H54 (cell line): ENCODE measurements at regions not wholly inside any gene's neighbourhood (a gene's known extent, or its start where the extent isn't known, plus 50 kb on each side); places are given as distances from the start of the nearest gene placed in this dataset.
"Not testable (repeated sequence)": the region's sequence is repeated elsewhere in the genome, so short reads cannot be mapped to it uniquely, and the experiment has no call there.

Experiments
- DNase-seq: peaks from one replicate; pipeline ENCODE4 v3.0.0; 2011; ENCODE audit warnings: low spot score, mixed read lengths; ENCODE audit not compliant: insufficient read length
- FAIRE-seq: peaks from 3 replicates; lab custom pipeline; 2011; peaks lifted over from hg19 to GRCh38; lab: Jason Lieb, UNC
- POLR2A ChIP-seq: IDR thresholded peaks from 2 replicates; pipeline ENCODE4 v1.6.1; 2011; ENCODE audit warnings: low read depth, mild to moderate bottlenecking, low read length

GRCh38 chr13:40368127-40368891 lies 298.1 kb downstream of the FOXO1 start:
- no peak for TF ChIP-seq POLR2A
- FAIRE-seq (no peak), DNase-seq (no peak)

- no peak for DNase-seq
- no peak for TF ChIP-seq POLR2A
- no peak for FAIRE-seq
These were observed 295.8 kb downstream of the FOXO1 start for GRCh38 chr13:40370661-40371060.

GRCh38 chr13:40371531-40372125 lies 294.8 kb downstream of the FOXO1 start:
- DNase-seq (no peak), FAIRE-seq (no peak)
- TF ChIP-seq POLR2A: no peak

DNA sequence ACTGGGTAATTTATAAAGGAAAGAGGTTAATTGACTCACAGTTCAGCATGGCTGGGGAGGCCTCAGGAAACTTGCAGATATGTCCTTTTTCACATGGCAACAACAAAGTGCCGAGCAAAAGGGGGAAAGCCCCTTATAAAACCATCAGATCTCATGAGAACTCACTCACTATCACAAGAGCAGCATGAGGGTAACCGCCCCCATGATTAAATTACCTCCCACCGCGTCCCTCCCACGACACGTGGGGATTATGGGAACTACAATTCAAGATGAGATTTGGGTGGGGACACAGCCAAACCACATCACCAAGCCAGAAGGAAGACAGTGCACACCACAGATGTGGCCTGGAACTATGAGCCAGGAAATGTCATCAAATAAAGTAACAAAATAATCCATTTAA lies 292.8 kb downstream of the FOXO1 start:
- not testable (repeated sequence) for DNase-seq, FAIRE-seq

DNA sequence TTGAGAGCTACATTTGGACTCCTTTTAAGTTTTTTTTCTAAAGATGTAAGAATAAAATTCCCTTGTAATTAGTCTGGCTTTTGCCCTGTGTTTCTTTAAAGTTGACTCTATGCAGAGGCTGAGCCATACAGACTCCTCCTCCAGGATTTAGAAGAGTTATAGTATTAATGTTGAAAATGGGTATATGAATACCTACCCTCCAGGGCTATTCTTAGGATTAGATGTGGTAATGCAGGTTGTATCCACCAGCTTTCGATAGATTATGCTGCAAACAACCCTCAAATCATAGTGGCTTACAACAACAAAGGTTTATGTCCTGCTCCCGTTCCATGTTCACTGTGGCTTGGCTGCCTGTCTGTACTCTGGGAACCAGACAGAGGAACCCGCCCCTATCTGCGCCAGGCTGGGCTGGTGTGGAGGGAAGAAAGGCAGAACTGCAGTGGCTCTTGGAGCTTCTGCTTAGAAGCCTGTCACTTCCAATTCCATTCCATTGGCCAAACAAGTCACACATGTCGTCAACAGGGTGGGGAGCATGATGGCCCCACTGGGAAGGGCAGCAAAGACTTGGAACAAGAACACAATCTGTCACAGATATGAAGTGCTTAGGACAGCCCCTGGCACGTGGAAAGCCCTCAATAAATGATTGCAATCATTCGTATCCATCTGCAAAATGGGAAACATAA lies 290.8 kb downstream of the FOXO1 start:
- no peak for FAIRE-seq
- no peak for DNase-seq
- no peak for TF ChIP-seq POLR2A

DNA sequence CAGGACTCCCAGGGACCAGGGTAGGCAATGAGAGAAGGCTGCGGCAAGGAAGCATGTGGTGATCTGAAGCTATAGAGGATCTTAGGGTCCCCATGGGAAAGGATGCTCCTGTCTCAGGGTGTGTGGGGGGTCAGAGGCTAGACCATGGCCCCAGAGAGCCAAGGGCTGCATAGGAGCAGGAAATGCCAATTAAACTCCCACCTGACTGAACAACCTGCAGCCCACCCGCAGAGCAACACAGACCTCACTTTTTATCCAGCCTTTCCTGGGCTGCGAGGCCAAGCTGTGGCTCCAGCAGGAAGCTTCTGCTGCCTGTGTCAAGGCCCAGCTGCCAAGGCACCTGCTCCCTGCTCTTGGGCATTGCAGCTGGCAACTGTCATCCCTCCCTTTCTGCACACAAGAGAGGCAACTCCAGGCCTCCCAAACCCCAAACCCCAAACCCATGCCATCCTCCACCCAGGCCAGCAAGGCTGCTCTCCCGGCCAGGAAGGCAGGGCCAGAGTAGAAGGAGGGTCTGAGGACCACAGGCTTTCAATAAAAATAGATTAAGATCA lies 290.1 kb downstream of the FOXO1 start:
- DNase-seq (no peak), FAIRE-seq (no peak)
- TF ChIP-seq POLR2A: no peak

- FAIRE-seq (no peak), DNase-seq (no peak)
- no peak for TF ChIP-seq POLR2A
These were observed 289.4 kb downstream of the FOXO1 start for GRCh38 chr13:40376867-40377535.

DNA sequence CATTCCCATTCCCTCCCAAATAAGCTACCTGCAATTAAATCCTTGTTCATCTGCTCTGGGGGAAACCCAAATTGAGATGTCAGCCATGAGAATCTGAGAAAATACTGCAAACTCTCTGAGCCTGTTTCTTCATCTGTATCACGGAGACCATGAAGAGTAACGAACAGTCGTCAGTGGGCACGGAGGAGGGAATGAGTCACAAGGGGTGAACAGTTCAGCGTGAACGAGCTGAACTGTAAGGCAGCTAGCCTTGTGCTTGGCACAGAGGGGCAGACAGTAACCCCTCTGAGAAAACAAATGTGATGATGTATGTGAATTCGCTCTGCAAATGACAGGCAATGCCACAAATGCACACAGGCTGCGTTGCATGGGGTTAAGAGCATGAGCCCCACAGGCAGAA lies 288.7 kb downstream of the FOXO1 start:
- DNase-seq (no peak), FAIRE-seq (no peak)
- no peak for TF ChIP-seq POLR2A

- no peak for DNase-seq
- TF ChIP-seq POLR2A: no peak
- FAIRE-seq: no peak
These were observed 287.2 kb downstream of the FOXO1 start for GRCh38 chr13:40379196-40379595.

DNA sequence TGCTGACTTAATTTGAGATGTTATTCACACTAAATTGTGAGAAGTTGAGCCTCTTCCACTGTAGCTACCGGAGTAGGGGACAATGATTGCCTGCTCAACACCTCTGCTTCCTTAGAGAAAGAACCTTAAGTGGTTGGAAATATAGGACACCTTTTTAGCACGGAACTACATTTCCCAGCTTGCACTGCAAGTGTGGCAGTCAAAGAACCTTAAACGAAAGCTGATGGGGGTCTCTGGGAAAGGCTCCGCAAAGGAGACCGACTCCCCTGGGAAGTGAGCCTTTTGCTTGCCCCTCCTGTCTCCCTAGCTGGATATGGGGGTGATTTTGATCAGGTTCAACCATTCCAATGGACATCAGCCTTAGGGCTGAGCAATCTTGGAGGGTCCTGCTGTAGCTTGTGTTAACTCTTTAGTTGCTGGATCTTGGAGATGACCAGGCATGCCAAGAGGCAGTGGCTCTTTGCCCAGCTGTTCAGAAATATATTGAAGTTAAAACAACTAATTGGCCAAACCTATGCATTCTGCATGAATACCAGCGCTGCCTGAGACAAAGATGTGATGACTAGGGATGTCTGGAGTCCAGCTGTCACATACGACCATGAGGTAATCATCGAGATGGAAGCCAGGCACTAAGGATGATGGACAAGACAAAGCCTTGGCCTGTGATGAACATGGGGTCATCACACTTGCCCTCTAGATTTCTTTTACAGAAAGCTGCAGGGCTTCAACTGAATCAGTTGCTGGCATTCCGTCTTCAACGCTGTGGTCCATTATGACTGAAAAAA lies 286.5 kb downstream of the FOXO1 start:
- no peak for FAIRE-seq
- DNase-seq: no peak
- no peak for TF ChIP-seq POLR2A

DNA sequence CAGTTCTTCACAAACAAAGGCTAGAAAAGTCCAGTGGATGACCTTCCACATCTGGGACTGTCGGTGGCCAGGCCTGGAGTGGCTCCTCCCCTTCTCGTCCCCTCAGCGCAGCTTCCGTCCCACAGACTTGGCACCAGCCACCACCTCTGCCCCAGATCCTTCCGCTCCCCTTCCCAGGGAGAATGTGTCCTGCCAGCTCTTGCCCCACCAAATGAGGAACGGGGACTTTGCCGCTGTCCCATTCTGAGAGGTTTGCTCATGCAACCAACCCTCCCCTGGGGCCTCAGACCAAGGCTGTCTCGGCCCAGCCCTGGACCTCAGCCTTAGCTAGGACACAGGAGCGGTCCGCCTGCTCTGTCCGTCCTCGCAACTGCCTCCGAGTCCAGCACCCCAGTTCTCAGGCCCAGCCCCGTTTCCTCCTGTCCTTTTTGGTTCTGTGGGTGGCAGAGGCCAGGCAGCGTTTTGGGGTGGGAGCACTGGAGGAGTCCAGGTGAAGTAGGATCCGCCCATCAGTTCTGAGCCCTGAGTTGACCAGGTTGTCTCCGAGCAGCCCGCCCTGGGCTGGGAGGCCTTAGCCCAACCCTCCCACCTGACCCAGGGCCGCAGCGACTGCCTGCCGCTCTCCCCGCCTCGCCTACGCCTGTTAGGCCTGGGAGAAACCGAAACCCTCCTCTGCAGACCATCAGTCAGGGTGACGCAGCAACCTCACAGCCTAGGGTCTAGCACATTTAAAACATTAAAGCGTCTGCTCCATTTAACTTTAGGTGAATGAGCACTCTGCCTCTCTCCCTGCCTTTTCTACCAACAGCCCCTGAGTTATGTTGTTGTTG lies 284.3 kb downstream of the FOXO1 start:
- FAIRE-seq: no peak
- no peak for TF ChIP-seq POLR2A
- DNase-seq: no peak

DNA sequence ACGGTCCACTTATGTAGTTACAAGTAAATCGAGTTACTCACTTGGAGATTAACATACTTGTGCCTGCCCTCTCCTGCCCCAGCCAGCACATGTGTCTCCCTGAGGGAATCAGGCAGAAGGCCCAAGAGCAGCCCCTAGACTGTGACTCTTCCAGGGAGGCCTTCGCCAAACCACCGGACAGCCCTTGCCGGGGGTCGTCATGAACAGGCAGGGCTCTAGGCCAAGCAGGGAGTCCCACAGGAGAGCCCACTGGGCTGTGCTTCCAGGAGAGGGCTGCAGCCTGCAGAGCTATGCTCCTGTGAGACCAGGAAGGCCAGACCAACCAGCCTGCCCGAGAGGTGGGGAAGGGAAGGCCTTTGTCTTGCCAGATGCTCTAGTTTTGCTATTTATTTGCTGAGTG lies 283.3 kb downstream of the FOXO1 start:
- no peak for TF ChIP-seq POLR2A
- DNase-seq (no peak), FAIRE-seq (no peak)

DNA sequence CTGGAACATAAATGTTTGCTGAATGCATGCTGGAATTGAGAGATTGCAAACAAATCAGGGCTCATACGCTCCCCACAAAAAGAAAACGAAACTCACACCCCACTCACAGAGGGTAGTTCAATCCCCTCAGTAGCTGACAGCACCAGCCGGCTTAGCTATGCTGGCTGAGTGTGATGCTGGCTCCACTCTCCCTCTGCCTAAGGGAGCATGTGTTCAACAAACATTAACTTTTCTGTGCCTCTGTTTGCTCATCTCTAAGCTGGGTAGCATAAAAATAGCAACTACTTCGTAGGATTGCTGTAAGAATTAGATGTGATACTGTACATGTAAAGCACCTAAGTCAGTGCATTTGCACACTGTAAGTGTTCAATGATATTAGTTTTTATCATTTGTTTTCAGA lies 282.6 kb downstream of the FOXO1 start:
- FAIRE-seq: no peak
- DNase-seq: no peak
- no peak for TF ChIP-seq POLR2A
